ENCODE measurements at regions not wholly inside any gene's neighbourhood (a gene's known extent, or its start where the extent isn't known, plus 50 kb on each side); places are given as distances from the start of the nearest gene placed in this dataset.

GRCh38 chr17:17398188-17398942 lies 78.4 kb upstream of the MED9 start:
- DNase-seq (ENCODE audit: low spot score): no peak
- intact Hi-C loops (cut with DNase I): no loop called here

- intact Hi-C loops (cut with DNase I): no loop called here
- DNase-seq (ENCODE audit: low spot score): no peak
These were observed 77.6 kb upstream of the MED9 start for GRCh38 chr17:17398943-17399926.

- no peak for DNase-seq (ENCODE audit: low spot score)
- intact Hi-C loops (cut with DNase I): no loop called here
These were observed 76.7 kb upstream of the MED9 start for GRCh38 chr17:17400070-17400469.

- intact Hi-C loops (cut with DNase I): no loop called here
- DNase-seq (ENCODE audit: low spot score): no peak
These were observed 76.1 kb upstream of the MED9 start for GRCh38 chr17:17400566-17401184.

DNA sequence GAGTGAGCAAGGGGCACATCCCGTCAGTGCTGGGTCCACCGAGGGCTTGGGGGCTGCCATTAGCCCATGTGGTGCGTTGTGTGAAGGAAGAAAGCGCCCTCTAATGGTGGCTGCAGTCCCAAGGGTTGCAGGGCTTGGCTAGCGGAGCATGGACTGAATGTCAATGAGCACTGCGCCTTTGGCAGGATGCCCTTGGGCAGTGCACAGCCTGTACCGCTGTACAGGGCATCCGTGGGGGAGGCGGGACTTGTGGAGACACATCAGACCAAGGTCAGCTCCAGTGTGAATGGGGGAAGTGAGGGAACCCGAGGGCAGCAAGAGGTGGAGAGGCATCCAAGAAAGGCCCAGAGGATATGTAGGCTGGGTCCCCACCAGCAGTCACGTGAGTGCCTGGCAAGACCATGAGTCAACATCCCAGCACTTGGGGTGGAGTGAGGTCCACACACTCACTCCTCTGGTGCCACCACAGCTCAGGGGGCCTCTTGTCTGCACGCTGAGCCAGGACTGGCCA lies 75.5 kb upstream of the MED9 start:
- no peak for DNase-seq (ENCODE audit: low spot score)
- intact Hi-C loops (cut with DNase I): no loop called here

GRCh38 chr17:17402558-17402957 lies 74.2 kb upstream of the MED9 start:
- DNase-seq (ENCODE audit: low spot score): no peak
- intact Hi-C loops (cut with DNase I): no loop called here

DNA sequence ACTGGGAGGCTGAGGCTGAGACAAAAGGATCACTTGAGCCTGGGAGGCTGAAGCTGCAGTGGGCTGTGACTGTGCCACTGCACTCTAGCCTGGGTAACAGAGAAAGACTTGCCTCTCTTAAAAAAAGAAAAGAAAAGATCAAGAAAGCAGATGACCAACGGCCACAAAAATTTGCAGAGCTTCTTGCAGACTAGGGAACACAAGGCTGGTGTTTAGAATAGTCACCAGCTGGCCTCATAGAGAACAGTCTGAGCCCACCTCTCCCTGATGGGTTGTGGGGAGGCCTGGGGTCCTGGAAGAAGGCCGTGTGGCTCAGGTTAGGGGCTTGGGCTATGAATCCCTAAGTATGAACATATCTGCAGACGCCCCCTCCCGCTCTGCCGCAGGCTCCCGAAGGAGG lies 73.7 kb upstream of the MED9 start:
- intact Hi-C loops (cut with DNase I): no loop called here
- no peak for DNase-seq (ENCODE audit: low spot score)

GRCh38 chr17:17403899-17404576 lies 72.8 kb upstream of the MED9 start:
- intact Hi-C loops (cut with DNase I): no loop called here
- no peak for DNase-seq (ENCODE audit: low spot score)

DNA sequence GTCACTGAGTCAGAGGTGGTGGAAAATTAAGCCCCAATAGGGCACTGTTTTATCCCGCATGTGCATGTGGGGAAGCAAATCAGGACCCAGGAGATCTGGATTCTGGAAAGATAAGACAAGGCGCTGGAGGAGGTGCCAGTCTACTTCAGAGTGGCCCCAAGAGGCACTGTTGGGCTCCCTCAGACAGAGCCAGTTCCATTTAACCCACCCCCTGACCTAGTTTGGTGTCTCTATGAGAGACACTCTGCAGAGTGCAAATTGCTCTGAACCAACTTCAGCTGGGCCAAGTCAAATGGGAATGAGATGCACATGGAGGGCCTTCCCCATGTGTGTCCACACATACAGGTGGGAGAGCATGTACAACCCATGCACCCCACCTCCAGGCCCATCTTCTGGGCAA lies 71.1 kb upstream of the MED9 start:
- no peak for DNase-seq (ENCODE audit: low spot score)
- intact Hi-C loops (cut with DNase I): no loop called here

DNA sequence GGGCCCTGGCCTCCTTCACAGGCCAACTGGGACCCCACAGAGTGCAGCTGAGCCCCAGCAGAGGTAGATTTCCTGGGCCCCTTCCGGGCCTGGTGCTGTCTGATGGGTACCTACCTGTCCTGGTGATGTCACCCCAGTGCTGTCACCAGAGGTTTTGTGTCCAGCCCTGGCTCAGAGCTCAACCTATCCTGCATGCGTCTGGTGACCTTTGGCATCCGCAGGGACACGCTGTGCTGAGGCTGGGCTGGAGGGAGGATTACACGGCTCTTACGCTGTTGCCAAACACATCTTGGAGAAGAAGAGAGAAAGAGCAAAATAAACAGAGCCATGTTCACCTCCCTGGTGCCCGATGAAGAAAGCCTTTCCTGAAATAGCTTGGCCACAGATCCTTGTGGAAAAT lies 70.6 kb upstream of the MED9 start:
- intact Hi-C loops (cut with DNase I): no loop called here
- peak; percentile 83 for DNase-seq (ENCODE audit: low spot score)

- intact Hi-C loops (cut with DNase I): no loop called here
- peak; percentile 8 for DNase-seq (ENCODE audit: low spot score)
These were observed 68.5 kb upstream of the MED9 start for GRCh38 chr17:17408236-17408794.

- DNase-seq (ENCODE audit: low spot score): peak; percentile 37
- intact Hi-C loops (cut with DNase I): no loop called here
These were observed 66.4 kb upstream of the MED9 start for GRCh38 chr17:17410357-17410756.

GRCh38 chr17:17411692-17412091 lies 65.1 kb upstream of the MED9 start:
- intact Hi-C loops (cut with DNase I): no loop called here
- DNase-seq (ENCODE audit: low spot score): no peak

- intact Hi-C loops (cut with DNase I): no loop called here
- peak; percentile 13 for DNase-seq (ENCODE audit: low spot score)
These were observed 64.5 kb upstream of the MED9 start for GRCh38 chr17:17412326-17412725.

- intact Hi-C loops (cut with DNase I): no loop called here
- no peak for DNase-seq (ENCODE audit: low spot score)
These were observed 63.5 kb upstream of the MED9 start for GRCh38 chr17:17413215-17413792.

DNA sequence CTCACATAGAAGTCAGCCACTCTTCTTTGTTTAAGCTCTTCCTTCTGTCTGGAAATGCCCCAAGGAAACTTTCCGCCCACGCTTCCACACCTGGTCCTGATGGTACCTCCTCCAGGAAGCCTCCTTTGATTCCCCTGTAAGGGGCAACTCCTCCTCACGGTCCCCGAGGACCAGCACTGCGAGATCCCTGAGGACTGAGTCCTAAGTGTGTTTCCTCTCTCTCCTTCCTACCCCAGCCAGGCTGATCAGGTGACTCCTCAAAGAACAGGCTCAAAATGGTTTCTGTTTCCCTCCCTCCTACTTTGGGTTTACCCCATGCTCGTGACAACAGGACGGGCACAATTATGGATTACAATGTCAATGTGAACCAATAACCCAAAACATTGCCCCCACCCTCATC lies 63.0 kb upstream of the MED9 start:
- DNase-seq (ENCODE audit: low spot score): peak; percentile 29
- intact Hi-C loops (cut with DNase I): no loop called here

- DNase-seq (ENCODE audit: low spot score): peak; percentile 87
- intact Hi-C loops (cut with DNase I): no loop called here
These were observed 62.4 kb upstream of the MED9 start for GRCh38 chr17:17414341-17414805.

DNA sequence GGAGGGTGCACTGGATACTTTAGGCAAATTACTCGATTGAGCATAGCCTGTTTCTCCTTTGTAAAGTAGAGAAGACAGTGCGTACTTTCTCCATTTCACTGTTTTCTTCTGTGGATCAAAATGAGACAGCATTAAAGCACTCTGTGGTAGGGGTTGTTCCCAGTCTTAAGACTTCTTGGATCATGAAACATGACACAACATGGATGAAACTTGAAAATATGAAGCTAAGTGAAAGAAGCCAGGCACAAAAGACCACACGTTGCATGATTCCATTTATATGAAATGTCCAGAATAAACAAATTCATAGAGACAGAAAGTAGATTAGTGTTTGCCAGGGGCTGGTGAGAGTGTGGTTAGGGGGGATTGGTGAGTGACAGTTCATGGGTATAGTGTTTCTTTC lies 61.8 kb upstream of the MED9 start:
- no peak for DNase-seq (ENCODE audit: low spot score)
- intact Hi-C loops (cut with DNase I): no loop called here

- peak; percentile 10 for DNase-seq (ENCODE audit: low spot score)
- intact Hi-C loops (cut with DNase I): no loop called here
These were observed 60.8 kb upstream of the MED9 start for GRCh38 chr17:17416007-17416399.

All from posterior vena cava (tissue), 2 donors.